Hematopoietic multipotent progenitor cell (in vitro differentiated cells): ENCODE measurements at regions not wholly inside any gene's neighbourhood (a gene's known extent, or its start where the extent isn't known, plus 50 kb on each side); places are given as distances from the start of the nearest gene placed in this dataset.

Source experiments
- DNase-seq, 3 donors: peaks; one replicate each; pipeline ENCODE4 v3.0.0-alpha.2; 2011 to 2015; ENCODE audit warnings: low read depth in 2 of 3, low spot score in 2 of 3

- no peak for DNase-seq
Measured at GRCh38 chr7:370259-370625, 80.3 kb downstream of the FOXL3 start.

- DNase-seq = no peak
Measured at GRCh38 chr7:370775-371118, 80.8 kb downstream of the FOXL3 start.

GRCh38 chr7:371119-371778, 81.3 kb downstream of the FOXL3 start:
- no peak for DNase-seq

DNA sequence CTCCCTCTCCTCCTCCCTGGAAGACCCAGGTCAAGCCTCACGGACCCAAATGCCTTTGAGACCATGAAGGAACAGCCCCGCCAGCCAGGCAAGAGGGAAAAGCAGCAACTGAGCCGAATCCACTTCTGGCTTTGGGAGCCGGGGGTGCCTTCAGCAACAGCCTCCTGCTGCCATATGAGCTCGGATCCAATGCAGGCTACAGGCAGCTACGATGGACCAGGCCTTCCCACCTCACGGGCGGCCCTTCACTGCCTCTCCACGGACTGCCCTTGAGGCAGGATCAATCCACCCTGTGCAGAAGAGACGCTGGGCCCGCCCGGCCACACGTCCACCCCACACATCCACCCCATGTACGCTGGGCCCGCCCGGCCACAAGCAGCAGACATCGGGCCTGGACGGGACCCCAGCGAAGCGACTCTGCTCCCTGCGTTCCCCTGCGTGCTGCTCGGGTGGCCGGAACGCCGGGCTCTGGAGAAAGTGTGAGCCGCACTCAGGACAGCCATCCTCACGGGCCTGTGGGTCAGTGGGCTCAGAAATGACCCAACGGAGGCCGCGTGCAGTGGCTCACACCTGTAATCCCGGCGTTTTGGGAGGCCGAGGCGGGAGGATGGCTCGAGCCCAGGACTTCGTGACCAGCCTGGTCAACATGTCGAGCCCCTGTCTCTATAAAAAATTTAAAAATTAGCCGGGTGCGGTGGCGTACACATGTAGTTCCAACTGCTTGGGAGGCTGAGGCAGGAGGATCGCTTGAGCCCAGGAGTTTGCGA, 82.0 kb downstream of the FOXL3 start:
- no peak for DNase-seq

- DNase-seq = no peak
Measured at GRCh38 chr7:372546-372931, 82.6 kb downstream of the FOXL3 start.

- DNase-seq = no peak
Measured at GRCh38 chr7:372932-373791, 83.2 kb downstream of the FOXL3 start.

DNA sequence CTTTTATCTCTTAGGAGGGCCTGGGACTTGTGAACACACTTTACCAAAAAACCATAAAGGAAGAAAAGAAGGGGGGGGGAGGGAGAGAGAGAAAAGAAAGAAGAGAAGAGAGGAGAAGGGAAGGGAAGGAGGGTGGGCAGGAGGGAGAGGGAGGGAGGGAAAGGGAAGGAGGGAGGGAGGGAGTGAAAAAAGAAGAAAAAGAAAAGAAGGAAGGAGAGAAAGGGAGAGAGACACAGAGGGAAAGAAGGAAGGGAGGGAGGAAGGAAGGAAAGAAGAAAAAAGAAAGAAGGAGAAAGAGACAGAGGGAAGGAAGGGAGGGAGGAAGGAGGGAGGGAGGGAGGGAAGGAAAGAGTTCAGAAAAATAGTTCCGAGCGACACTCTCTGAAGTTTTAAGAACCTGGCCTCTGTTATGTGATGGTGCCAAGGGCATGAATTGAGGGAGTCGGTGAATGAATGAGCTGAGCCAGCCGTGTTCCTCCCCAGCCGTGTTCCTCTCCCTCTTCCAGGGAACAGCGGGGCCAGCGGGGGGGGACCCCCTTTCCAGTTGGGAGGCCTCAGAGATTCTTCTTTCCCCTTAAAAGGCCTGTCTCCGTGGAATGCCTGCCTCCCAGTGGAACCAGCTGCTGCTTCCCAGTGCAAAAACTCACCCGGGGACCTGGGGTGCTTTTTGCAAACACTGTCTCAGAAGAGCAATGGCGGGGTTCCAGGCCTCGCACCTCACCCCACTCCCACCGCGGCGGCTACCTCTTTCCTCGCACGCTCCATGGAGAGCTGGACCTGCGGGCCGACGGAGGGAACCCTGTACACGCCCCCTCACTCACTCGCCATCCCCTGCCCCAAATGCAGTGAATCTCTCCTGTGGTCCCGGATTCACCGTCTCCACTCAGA, 84.1 kb downstream of the FOXL3 start:
- no peak for DNase-seq

DNA sequence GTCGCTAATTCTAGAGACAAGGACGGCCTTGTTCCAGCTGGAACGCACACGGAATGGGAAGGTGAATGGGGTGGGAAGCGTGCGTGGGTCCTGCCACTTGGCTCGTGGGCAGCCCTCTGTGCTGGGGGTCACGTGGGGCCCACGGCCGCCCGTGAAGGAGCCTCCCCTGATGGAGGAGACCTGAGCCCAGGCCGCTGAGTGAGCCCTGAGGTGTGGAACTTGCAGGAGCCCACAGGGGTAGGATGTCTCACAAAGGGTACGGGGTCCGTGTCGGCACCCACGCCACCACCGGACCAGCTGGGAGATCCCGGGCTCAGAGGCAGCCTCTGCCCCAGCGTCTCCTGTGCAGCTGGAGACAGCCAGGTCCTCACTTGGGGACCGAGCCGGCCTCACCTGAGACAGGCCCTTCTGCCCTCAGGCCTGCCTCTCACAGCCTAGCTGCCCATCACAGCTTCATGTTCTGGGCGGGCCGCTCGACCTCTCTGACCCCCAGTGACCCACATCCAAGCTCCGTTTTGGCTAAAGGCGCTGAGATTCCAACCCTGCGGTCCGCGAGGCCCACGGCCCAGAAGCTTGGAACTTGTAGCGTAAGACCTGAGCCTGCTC, 84.8 kb downstream of the FOXL3 start:
- DNase-seq = no peak

- no peak for DNase-seq
Measured at GRCh38 chr7:375321-375831, 85.4 kb downstream of the FOXL3 start.

- no peak for DNase-seq
Measured at GRCh38 chr7:375901-376305, 85.9 kb downstream of the FOXL3 start.

GRCh38 chr7:376306-377079, 86.5 kb downstream of the FOXL3 start:
- no peak for DNase-seq

DNA sequence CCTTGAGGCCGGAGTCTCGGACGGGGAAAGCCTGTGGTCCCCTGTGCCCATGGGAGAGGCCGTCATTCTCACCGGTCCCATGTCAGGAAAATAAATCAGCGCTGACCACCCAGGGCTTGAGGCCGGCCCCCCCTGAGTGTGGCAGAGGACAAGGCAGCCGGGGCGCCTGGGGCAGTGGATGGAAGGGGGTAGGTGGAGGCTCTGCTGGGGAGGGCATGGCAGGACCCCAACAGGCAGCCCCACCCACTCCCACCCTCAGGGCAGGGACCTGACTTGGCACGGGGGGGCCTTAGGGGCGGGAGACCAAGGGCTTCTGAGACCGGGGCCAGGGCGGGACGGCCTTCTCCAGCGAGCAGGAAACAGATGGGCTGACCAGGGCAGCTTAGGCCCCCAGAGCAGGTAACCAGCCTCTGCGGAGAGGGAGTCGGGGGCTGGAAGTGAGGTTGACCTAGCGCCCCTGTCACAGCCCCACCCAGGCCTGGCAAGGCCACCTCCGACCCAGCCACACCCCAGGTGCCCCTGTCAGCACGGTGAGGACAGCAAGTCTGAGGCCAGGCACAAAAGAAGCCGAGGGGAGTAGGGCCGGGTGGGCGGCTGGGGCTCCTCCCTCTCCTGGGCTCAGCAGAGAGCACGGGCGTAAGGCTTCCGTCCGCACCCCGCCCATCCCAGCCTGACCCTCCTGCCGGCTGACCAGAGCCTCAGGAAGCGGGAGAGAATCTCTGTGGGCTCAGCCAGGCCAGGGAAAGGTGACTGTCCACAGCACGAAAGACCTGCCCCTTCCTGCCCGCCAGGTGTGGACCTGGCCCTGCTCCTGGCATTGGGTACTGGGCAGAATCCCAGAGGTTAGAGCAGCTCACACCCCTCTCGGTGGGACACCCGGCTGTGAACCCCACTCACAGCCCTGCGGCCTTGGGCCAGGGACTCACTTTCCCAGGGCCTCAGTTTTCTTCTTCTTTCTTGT, 87.4 kb downstream of the FOXL3 start:
- no peak for DNase-seq

GRCh38 chr7:378041-378420, 88.1 kb downstream of the FOXL3 start:
- no peak for DNase-seq

DNA sequence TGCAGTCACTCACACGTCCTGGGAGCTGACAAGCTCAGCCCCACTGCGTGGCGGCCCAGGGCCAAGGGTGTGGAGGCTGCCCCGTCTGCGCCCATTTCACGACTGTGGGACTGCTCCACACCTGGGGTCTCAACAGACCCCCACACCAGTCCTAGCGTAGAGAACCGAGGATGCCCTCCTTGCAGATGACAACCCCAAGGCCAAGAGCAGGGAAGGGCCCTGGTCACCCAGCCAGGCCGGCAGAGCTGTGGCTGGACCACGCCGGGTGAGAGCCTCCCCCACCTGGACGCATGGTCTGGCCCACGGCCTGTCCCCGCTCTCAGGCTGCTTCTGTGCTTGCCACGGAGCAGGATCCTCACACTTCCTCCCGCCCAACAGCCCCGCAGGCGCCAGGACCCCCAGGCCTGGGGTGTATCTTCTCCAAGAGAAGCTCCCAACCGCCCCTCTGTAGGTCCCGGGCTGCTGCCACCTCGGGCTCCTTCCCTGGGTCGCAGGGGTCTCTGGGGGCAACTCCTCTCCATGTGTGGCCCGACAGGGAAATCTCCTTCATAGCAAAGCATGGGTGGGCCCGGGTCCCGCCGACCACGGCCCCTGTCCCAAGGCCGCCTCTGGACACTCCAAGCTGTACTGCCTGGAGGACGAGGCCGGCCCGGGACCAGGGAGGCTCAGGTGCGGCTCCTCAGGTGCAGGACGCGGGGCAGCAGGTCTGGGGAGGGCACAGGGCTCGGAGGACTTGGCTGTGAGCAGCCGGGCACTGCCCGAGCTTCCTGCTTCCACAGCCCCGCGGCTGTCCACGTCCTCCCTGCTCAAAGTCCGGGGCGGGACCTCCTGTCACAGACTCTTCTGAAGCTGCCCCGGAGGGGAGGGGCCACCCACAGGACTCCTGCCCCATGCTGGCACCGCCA, 88.8 kb downstream of the FOXL3 start:
- no peak for DNase-seq

DNA sequence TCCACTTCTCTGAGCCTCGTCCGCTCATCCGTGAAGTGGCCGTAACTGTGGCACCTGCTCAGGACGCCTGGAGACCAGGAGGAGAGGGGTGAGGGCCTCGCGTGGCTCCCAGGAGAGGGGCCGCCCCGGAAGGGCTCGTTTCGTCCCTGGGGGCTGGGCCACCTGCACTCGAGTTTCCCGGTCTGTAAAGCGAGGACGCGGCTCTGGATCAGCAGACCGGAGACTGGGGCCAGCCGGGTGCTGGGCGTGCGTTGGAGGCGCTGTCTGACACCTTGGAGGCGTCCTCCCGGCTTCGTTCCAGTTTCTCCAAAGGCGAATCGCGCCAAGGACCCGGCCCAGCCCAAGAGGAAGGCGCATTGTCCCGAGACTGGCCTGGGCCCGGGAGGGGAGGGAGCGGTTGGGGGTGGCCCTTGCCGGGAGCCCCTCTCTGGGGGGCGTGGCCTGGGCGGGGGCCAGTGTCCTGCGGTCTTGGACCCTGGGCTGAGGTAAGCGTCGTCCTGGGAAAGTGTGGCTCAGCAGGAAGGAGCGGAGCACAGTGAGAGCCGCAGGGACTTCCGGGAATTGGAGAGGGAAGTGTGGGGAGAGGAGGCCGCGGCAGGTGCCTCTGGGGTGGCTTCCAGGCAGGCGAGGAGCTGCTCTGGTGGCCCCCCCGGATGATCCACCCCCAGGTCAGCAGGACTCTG, 89.6 kb downstream of the FOXL3 start:
- no peak for DNase-seq

DNA sequence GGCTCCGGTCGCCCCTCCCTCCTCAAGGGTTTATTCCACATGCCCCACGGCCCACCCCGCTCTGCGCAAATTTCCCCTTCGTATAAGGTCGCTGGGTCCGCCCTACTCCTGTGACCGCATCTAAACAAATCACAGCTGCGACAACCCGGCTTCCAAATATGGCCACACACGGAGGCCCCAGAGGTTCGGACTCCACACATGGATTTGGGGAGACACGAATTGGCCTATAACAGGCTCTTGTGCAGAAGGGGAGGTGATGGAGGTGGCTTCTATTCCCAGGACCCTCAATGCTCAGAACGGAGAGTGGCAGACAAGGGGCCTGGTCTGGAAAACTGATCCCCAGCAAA, 90.1 kb downstream of the FOXL3 start:
- DNase-seq = no peak

- DNase-seq = no peak
Measured at GRCh38 chr7:380711-381210, 90.8 kb downstream of the FOXL3 start.
